ENCODE measurements at regions not wholly inside any gene's neighbourhood (a gene's known extent, or its start where the extent isn't known, plus 50 kb on each side); places are given as distances from the start of the nearest gene placed in this dataset.
"Not testable (repeated sequence)": the region's sequence is repeated elsewhere in the genome, so short reads cannot be mapped to it uniquely, and the experiment has no call there.

DNA sequence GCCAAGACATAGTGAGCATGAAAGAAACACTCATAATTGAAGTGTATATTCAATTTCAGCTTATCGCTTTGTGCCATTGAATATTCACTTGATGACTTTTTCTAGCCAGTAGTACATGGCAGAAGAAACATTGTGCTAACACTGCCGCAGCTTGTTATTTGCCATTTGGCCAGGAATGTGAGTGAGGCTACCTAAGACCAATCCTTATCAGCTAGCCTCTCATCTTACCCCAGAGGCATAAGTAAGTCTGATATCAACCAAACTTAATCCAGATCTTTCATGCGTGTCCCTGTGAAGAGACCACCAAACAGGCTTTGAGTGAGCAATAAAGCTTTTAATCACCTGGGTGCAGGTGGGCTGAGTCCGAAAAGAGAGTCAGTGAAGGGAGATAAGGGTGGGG lies 586.0 kb upstream of the MBL2 start:
- no peak overlapping the region for H3K4me3 ChIP-seq (ENCODE audit: low read depth, low read length)
- TF ChIP-seq, protein P1, sequence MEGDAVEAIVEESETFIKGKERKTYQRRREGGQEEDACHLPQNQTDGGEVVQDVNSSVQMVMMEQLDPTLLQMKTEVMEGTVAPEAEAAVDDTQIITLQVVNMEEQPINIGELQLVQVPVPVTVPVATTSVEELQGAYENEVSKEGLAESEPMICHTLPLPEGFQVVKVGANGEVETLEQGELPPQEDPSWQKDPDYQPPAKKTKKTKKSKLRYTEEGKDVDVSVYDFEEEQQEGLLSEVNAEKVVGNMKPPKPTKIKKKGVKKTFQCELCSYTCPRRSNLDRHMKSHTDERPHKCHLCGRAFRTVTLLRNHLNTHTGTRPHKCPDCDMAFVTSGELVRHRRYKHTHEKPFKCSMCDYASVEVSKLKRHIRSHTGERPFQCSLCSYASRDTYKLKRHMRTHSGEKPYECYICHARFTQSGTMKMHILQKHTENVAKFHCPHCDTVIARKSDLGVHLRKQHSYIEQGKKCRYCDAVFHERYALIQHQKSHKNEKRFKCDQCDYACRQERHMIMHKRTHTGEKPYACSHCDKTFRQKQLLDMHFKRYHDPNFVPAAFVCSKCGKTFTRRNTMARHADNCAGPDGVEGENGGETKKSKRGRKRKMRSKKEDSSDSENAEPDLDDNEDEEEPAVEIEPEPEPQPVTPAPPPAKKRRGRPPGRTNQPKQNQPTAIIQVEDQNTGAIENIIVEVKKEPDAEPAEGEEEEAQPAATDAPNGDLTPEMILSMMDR (IDR thresholded peaks at IDR 0.05; ENCODE audit: insufficient read depth, low read depth, low read length): no peak
- DNase-seq (ENCODE audit: low read depth): no peak

DNA sequence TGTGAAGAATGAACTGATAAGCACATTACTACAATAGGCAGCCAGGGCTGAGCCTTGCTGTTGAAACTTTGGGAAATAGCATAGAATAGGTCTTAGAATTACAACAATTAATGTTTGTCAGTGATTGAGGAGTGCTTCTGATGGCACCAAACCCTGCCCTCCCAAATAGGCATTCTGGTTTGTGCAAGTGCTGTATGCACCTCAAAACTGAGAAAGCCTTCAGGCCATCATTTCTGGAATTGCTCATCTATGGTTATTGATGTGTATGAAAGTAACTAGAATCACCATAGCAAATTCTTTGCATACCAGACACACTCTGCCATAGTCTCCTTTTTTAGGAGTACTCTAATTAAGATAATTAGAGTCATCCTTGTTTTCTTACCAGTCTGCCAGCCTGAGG lies 585.0 kb upstream of the MBL2 start:
- H3K4me3 ChIP-seq (ENCODE audit: low read depth, low read length): no peak overlapping the region
- DNase-seq (ENCODE audit: low read depth): no peak
- TF ChIP-seq, protein P1 (IDR thresholded peaks at IDR 0.05; ENCODE audit: insufficient read depth, low read depth, low read length): no peak

DNA sequence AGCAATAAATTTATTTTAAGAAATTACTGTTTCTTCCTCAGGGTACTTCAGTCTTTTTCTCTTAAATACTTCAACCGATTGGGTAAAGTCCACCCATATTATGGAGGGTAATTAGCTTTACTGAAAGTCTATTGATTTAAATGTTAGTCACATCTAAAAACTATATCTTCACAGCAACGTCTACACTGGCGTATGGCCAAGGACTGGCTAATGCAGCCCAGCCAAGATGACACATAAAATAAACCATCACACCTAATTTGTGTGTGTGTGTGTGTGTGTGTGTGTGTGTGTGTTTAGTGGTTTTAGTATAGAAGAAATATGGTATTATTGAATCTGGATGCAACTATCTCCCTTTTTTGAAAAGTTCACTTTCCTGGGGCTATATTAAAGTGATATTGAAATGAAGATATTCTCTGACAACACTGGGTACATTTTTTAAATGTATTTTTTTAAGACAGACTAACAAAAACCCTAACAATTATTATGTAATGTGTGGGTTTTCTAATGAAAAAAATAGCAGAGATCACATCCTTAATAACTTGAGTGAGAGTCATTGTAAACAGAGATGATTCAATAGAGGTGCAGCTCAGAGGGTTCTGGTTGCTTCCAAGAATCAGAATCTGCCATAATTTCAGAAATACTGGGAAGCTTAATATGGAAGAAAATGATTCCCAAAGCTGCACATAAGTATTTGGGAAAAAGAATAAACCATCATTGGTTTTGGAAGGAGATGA lies 584.2 kb upstream of the MBL2 start:
- H3K4me3 ChIP-seq (ENCODE audit: low read depth, low read length): no peak overlapping the region
- no peak for DNase-seq (ENCODE audit: low read depth)
- TF ChIP-seq, protein P1 (IDR thresholded peaks at IDR 0.05; ENCODE audit: insufficient read depth, low read depth, low read length): no peak

DNA sequence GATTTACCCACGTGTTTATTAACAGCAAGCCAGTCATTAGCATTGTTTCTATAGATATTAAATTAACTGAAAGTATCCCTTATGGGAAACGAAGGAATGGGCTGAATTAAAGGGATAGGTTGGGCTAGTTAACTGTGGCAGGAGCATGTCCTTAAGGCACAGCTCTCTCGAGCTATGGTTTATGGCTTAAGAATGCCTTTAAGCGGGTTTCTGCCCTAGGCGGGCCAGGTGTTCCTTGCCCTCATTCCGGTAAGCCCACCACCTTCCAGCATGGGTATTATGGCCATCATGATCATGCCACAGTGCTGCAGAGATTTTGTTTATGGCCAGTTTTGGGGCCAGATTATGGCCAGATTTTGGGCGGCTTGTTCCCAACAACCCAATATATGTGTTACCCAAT lies 569.9 kb upstream of the MBL2 start:
- DNase-seq (ENCODE audit: low read depth); H3K4me3 ChIP-seq (ENCODE audit: low read depth, low read length): not testable (repeated sequence)

DNA sequence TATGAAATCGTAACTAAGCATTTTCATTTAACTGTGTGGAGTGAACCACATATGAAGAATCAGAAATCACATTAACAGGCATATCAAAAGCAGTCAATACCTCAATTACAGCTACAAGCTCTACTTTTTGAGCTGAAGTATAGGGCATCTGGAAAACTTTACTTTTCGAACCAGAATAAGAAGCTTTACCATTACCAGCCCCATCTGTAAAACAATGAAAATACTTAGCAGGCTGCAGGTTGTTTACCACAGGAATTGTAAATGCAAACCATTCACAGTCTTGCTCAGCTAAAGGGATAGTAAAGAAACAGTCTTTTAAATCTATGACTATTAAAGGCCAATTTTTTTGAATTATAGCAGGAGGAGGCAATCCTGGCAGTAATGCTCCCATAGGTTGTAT lies 565.6 kb upstream of the MBL2 start:
- H3K4me3 ChIP-seq (ENCODE audit: low read depth, low read length); DNase-seq (ENCODE audit: low read depth): not testable (repeated sequence)

DNA sequence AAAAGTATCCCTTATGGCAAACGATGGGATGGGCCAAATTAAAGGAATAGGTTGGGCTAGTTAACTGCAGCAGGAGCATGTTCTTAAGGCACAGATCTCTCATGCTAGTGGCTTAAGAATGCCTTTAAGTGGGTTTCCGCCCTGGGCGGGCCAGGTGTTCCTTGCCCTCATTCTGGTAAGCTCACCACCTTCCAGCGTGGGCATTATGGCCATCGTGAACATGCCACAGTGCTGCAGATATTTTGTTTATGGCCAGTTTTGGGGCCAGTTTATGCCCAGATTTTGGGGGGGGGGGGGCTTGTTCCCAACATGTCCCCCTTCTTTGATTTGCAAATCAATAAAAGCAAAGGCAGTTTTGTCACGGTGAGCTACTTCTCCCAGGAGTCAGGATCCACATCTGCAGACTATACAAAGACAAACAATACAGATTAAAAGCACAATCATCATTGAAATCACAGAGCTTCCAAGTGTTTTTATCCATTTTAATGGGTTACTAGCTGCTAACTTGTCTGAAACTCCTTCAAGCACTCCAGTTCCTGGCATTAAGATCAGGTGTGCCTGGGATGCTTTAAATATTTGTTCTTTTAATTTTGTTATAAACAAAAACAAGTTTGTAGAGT lies 563.3 kb upstream of the MBL2 start:
- DNase-seq (ENCODE audit: low read depth); H3K4me3 ChIP-seq (ENCODE audit: low read depth, low read length): not testable (repeated sequence)

DNA sequence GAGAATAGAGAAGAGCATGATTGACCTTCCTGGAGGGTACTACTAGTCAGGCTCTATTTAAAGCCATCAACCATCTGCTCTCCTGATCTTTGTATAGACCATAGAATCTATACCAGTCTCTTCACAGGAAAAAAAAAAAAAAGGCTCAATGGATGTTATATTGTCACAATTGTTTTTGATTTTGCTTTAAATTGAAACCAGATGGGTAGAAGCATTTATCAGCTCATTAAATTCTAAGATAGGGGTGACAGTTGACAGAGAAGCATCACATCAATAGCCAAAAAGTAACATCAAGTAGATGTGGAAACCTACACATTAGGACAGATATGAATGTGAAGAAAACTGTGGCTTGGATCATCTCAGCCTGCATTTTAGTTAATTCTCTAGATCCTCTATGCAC lies 558.9 kb upstream of the MBL2 start:
- H3K4me3 ChIP-seq (ENCODE audit: low read depth, low read length): no peak overlapping the region
- no peak for DNase-seq (ENCODE audit: low read depth)
- TF ChIP-seq, protein P1 (IDR thresholded peaks at IDR 0.05; ENCODE audit: insufficient read depth, low read depth, low read length): no peak

DNA sequence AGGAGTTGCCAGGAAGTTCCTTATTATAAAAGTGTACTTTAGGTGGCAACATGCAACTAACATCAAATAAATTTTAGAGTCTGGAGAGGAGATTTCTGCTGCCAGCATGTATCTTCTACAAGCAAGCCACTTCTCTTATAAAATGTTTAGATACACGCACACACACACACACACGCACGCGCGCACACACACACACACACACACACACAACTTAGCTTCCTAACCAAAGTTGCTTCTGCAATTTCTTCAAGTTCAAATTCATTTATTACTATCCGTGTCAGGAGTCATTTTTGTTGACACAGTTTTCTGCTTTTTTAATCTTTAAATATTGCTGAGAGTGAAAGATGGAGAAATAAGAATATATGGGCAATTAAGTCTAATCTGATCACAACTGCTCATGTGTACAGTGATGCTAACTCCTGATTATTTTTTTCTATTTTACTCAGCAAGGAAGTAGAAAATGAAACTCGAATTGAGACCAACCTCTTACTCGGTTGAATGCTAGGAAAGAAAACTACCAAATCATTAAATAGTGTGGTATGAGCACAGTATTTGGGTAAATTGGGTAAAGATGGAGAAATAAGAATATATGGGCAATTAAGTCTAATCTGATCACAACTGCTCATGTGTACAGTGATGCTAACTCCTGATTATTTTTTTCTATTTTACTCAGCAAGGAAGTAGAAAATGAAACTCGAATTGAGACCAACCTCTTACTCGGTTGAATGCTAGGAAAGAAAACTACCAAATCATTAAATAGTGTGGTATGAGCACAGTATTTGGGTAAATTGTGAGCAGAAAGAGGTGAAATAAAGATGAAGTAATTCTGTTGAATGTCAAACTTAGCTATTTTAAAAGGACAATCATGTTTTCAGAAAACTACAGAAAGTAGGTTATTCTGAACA lies 554.1 kb upstream of the MBL2 start:
- not testable (repeated sequence) for H3K4me3 ChIP-seq (ENCODE audit: low read depth, low read length); DNase-seq (ENCODE audit: low read depth)
